ENCODE measurements at regions not wholly inside any gene's neighbourhood (a gene's known extent, or its start where the extent isn't known, plus 50 kb on each side); places are given as distances from the start of the nearest gene placed in this dataset.

- no peak for TF ChIP-seq CTCF (IDR thresholded peaks at IDR 0.05; ENCODE audit: low read depth, low read length)
- TF ChIP-seq EZH2phosphoT487 (IDR thresholded peaks at IDR 0.05; ENCODE audit: low read depth) = no peak
Measured at GRCh38 chr2:2876331-2877221, 501.0 kb downstream of the EIPR1 start.
